Motor neuron (in vitro differentiated cells): ENCODE measurements at regions not wholly inside any gene's neighbourhood (a gene's known extent, or its start where the extent isn't known, plus 50 kb on each side); places are given as distances from the start of the nearest gene placed in this dataset.
A peak's percentile ranks its signal among the peaks of the same experiment; 100 is the strongest.
"Not testable (repeated sequence)": the region's sequence is repeated elsewhere in the genome, so short reads cannot be mapped to it uniquely, and the experiment has no call there.

Source experiments
- ATAC-seq, 8 experiments: fragments of 200-7000 bp; cut with Tn5 transposase; replicated peaks in 6 of 8; 2 replicates each; pipeline ENCODE4 v1.8.0; 2021; ENCODE audit warnings: mild to moderate bottlenecking in 8 of 8, moderate library complexity in 8 of 8
- H3K27ac ChIP-seq, 2 donors: fragments of 250-450 bp; sonication (Bioruptor Pico); 2 replicates each; pipeline ENCODE4 v1.9.0; 2021; ENCODE audit warnings: antibody characterized with exemption in 2 of 2, mild to moderate bottlenecking in 2 of 2, moderate library complexity in 1 of 2
- H3K4me1 ChIP-seq, 2 donors: fragments of 250-450 bp; sonication (Bioruptor Pico); replicated peaks in 1 of 2; 2 replicates each; pipeline ENCODE4 v1.6.1; 2021; ENCODE audit warnings: antibody characterized with exemption in 2 of 2, mild to moderate bottlenecking in 2 of 2, moderate library complexity in 1 of 2
- H3K4me3 ChIP-seq, 5 donors: fragments of 250-450 bp; sonication (Bioruptor Pico); 2 replicates each; pipeline ENCODE4 v1.9.0; 2021; ENCODE audit warnings: antibody characterized with exemption in 5 of 5, mild to moderate bottlenecking in 5 of 5, moderate library complexity in 4 of 5
- WGBS, 10 experiments: fragments of 450-650 bp; shearing (Covaris generic); methylation state at CpG; one replicate each; pipeline ENCODE4 v1.0.0; 2022; 5-methylcytosine and 5-hydroxymethylcytosine counted together
- in situ Hi-C, 9 experiments: fragments of 400-800 bp; cut with MboI; loops; one replicate each; pipeline ENCODE4 v1.15.0; 2021; ENCODE audit warnings: low sequenced_read_pairs in 9 of 9, low pct_unique_long_range_greater_than_20kb in 2 of 9; ENCODE audit not compliant: unreplicated experiment in 9 of 9

DNA sequence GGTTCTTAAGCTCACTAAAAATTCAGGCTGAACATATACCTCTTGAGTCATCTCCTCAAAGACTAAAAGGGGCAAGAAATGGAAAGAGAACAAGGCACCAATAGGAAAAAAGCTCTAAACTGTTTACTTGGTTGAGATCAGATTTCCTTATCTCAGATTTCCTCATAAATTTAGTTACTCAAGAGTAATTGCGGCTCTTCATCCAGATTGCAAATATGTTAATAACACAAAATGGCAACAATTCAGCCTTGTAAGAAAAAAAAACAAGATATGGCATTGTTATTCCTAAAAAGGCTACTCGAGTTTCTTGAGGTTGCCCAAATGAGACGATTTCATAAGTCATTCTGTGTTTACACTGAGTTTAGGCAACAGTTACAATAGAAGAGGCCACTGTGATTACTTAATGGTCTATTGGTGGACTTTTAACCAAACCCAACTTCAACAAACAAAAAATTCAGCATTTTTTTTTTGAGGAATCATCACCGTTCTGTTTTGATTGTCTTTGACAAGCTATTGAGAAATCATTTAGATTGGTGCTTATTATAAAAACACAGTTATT, 97.9 kb upstream of the PDHA1 start:
- Histone ChIP-seq H3K4me1 (no peaks in the 10 kb centered on the region), H3K4me3 (no peak overlapping the region), H3K27ac (no peak overlapping the region)
- ATAC-seq: no peak
- WGBS, 10 experiments: 0 to 100% (median 60%) methylated on average over 1 to 3 of the region's 4 CpGs; no CpG with 5 or more reads in 5 of the 10 experiments
- in situ Hi-C loops: no loop called here

DNA sequence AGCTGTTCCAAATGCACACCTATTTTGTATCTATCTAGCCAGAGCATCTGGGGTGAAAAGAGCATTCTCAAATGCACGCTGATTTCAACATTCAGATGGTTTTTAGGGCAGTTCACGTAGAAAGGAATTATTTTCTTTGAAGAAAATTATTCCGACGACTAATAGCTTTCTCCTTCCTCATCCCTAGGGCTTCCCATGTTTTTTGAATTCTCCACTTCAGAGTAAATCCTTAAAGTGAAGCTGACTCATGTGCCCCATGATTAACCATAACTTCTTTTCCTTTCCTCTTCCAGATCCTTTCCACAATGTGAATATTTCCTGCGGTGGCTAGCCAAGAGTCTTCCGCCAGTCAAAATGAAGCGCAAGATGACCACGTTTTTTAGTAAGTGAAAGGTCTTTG, 86.7 kb upstream of the PDHA1 start:
- in situ Hi-C loops: no loop called here
- ATAC-seq: no peak
- H3K4me3 ChIP-seq: no peak overlapping the region
- no peak overlapping the region for H3K27ac ChIP-seq
- H3K4me1 ChIP-seq: no peaks in the 10 kb centered on the region
- 0 to 94% (median 67%) methylated on average over 2 to 6 of the region's 8 CpGs; no CpG with 5 or more reads in 4 of the 10 experiments for WGBS, 10 experiments

DNA sequence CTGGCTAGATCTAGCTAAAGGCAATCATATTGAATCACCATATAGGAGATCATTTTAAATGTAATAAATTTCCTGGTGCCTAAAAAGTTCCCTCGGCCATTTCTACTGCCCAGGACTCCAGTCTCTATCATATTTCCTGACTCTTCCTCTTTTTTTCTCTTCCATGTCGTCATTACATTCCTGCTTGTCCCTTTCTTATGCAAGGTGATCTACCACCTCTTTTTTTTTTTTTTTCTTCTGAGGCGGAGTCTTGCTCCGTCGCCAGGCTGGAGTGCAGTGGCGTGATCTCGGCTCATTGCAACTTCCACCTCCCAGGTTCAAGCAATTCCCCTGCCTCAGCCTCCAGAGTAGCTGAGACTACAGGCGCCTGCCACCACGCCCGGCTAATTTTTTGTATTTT, 82.7 kb upstream of the PDHA1 start:
- 0 to 100% (median 38%) methylated on average over 1 to 6 of the region's 10 CpGs; no CpG with 5 or more reads in 1 of the 10 experiments for WGBS, 10 experiments
- in situ Hi-C loops, H3K4me1 ChIP-seq, ATAC-seq, H3K27ac ChIP-seq, H3K4me3 ChIP-seq: not testable (repeated sequence)

DNA sequence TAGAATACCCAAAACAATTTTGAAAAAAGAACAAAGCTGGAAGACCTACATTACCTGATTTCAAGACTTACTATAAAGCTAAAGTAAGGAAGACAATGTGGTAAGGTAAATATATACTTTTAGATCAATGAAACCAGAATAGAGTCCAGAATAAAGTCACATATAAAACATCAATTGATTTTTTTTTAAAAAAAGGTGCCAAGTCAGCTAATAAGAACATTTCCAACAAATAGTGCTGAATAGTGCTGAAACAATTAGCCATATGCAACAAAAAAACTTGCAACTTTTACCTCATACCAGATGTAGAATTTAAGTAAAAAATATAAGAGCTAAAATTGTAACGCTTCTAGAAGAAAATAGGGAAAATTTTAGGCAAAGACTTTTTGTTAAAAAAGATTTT, 73.0 kb upstream of the PDHA1 start:
- no peak overlapping the region for H3K27ac ChIP-seq

DNA sequence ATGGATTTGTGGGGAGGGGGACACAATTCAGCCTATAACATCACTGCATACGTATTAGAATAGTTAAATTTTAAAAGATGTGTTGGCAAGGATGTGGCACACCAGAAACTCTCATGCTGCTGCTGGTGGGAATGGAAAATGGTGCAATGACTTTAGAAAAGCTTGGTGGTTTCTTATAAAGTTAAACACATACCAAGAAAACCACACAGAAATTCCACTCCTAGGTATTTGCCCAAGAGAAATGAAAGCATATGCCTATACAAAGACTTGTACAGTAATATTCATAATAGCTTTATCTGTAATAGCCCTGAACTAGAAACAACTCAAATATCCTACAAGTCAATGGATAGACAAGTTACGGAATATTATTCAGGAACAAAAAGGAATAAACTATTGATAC, 71.3 kb upstream of the PDHA1 start:
- Histone ChIP-seq H3K4me3 (no peak overlapping the region), H3K4me1 (no peaks in the 10 kb centered on the region), H3K27ac (no peak overlapping the region)
- WGBS, 10 experiments: 40 to 100% (median 63%) methylated on average over 1 to 2 of the region's 2 CpGs; no CpG with 5 or more reads in 7 of the 10 experiments
- ATAC-seq: no peak
- in situ Hi-C loops: no loop called here

More for the DNA sequence above, 73.0 kb upstream of the PDHA1 start:
- Histone ChIP-seq H3K4me3 (no peak overlapping the region), H3K4me1 (no peaks in the 10 kb centered on the region)
- in situ Hi-C loops: no loop called here
- 0 to 100% (median 65%) methylated on average over 1 of the region's 1 CpG; no CpG with 5 or more reads in 4 of the 10 experiments for WGBS, 10 experiments
- ATAC-seq: no peak

DNA sequence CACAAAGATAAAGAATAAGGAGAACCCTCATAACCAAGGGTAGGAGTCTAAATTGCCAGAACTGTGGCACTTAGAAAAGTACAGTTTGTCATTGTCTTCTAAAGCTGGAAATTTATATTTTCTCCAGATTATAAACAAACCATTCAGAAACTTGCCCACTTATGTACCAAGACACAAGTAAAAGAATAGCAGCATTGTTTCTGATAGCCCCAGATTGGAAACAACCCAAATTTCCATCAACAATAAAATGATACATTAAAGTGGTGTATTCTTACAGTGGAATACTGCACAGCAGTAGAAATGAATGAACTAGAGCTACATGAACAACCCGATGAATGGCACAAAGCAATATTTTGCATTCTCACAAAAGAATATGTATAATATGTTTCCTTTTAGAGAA, 63.1 kb upstream of the PDHA1 start:
- Histone ChIP-seq H3K4me1 (no peaks in the 10 kb centered on the region), H3K27ac (no peak overlapping the region), H3K4me3 (no peak overlapping the region)
- no peak for ATAC-seq
- 22 to 100% (median 88%) methylated on average over 1 of the region's 1 CpG; no CpG with 5 or more reads in 6 of the 10 experiments for WGBS, 10 experiments
- in situ Hi-C loops: no loop called here

DNA sequence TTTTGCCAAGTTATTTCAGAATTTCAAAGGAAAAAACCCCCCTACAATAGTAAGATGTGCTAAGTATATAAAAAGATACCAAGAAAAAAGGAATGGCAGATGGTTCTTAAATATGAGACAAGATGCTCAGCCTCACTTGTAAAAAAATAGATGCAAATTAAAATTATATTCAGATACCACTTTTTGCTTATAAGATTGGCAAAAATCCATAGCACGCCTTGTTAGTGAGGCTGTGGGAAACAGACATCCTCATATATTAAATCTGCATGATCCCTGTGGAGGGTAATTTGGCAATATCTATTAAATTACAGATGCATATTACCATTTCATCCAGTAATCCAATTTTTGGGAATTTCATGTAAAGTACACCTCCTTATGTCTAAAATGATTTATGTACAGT, 62.5 kb upstream of the PDHA1 start:
- in situ Hi-C loops: no loop called here
- ATAC-seq: no peak
- Histone ChIP-seq H3K4me1 (no peaks in the 10 kb centered on the region), H3K4me3 (no peak overlapping the region), H3K27ac (no peak overlapping the region)
- 0 to 75% (median 20%) methylated on average over 1 of the region's 1 CpG; no CpG with 5 or more reads in 5 of the 10 experiments for WGBS, 10 experiments

DNA sequence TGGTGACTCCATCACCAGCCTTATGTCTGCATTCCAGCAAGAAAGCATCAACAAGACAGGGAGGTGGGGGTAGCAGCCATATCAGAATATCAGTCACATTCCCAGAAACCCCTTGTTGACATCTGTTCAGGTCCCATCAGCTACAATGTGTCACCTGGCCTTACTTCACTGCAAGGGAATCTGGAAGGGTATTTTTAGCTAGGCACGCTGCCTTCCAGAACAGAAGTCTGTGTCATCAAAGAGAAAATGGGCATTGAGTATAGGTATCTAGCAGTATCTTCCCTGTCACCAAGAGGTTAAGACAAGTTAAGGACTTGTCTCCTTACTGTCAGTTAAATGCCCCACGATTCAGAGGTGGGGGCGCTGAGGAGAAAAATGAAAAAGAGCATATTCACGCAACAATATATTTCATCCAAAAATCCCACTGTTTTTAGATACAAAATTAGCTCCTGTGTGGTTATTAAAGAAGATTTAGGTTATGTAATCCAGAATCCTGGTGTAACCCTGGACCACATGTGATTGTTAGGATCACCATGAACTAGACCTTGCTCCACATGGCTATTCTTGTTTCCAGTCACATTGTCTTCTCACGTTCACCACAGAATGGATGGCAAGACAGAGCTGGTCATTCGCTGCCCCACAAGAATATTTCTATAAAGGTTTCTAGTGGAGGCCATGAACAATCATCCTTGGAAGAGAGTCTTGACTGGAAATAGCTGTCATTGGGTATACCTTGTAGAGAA, 60.0 kb upstream of the PDHA1 start:
- no peak overlapping the region for H3K4me3 ChIP-seq
- no peaks in the 10 kb centered on the region for H3K4me1 ChIP-seq
- in situ Hi-C loops: no loop called here
- no peak for ATAC-seq
- WGBS, 10 experiments: 6 to 100% (median 80%) methylated on average over 1 to 3 of the region's 6 CpGs; no CpG with 5 or more reads in 5 of the 10 experiments
- H3K27ac ChIP-seq: no peak overlapping the region

DNA sequence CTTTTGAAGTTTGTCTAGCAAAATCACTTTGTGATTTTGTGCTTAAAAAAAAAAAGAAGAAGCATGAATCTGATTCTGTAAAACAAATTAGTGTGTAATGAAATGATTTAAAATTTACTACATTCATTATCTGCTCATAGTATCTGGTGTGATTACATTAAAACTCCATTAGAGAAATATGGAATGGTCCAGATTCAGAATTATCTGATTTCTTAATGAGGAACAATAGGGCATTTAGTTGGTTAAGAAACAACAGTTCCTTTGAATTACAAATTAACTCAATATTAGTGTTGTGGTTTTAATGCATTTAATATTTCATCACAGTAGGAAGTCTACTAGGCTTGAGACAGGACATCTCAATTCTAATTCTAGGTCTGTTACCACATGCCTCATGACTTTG, 57.9 kb upstream of the PDHA1 start:
- ATAC-seq: no peak
- Histone ChIP-seq H3K4me1 (no peaks in the 10 kb centered on the region), H3K27ac (no peak overlapping the region), H3K4me3 (no peak overlapping the region)
- in situ Hi-C loops: no loop called here

DNA sequence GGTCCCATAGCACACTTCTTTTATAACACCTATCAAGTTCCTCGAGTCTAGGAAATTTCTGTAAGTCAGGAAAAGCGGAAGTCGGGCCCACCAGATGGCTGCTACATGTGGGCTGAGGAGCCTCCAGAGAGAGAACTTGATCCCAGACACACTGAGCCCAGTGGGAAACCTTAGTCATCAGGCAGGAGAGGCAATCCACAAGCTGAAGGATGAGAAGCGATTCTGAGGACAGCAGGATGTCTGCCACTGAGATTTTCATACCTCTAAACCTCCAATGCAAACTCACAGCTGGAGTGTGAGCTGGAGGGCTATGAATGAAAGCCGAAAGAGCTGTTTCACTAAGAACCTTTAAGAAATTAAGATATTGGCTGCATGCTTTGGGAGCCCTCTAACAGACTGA, 52.6 kb upstream of the PDHA1 start:
- H3K4me3 ChIP-seq: no peak overlapping the region
- in situ Hi-C loops: no loop called here
- 0 to 40% (median 22%) methylated on average over 1 to 4 of the region's 5 CpGs; no CpG with 5 or more reads in 7 of the 10 experiments for WGBS, 10 experiments
- H3K4me1 ChIP-seq: no peaks in the 10 kb centered on the region
- no peak for ATAC-seq
- H3K27ac ChIP-seq: no peak overlapping the region

DNA sequence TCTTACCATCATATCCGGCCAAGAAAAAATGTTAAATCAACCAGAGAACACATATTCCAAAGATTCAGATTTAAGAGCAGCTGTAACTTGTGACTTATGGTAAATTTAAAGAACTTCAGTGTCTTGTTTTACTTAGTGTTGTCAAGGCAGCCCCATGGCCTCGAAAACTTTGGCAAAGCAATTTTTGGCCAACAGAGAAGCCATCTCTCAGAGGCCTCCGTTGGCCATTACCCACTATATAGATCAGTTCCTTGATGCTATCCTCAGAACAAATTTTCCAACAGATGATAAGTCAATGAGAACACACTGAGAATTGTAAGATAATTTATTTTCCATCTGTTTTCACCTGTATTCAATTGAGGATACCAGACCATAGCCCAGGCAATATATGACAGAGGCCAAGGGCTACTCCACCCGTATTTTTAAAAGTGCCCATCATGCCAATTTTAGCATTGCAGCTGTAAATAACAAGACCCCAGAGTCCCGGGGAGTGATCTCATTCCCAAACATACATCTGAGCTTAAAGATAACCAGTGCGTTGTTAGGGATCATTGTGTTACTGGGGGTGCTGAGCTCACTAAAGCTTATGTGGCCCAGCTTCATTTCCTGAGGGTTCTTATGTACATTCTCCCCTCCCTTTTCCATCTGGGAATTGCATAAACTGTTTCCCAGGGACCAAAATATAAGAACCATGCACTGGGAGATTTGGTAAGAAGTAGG, 50.0 kb upstream of the PDHA1 start:
- Histone ChIP-seq H3K27ac (no peak overlapping the region), H3K4me3 (no peak overlapping the region), H3K4me1 (no peaks in the 10 kb centered on the region)
- in situ Hi-C loops: no loop called here
- 17 to 77% (median 37%) methylated on average over 1 to 6 of the region's 6 CpGs; no CpG with 5 or more reads in 4 of the 10 experiments for WGBS, 10 experiments
- ATAC-seq: peak in 1 of 8 experiments; percentile 19
